ENCODE measurements at regions not wholly inside any gene's neighbourhood (a gene's known extent, or its start where the extent isn't known, plus 50 kb on each side); places are given as distances from the start of the nearest gene placed in this dataset.

- no peak for TF ChIP-seq POLR2A (IDR thresholded peaks at IDR 0.05)
- TF ChIP-seq, protein P1, sequence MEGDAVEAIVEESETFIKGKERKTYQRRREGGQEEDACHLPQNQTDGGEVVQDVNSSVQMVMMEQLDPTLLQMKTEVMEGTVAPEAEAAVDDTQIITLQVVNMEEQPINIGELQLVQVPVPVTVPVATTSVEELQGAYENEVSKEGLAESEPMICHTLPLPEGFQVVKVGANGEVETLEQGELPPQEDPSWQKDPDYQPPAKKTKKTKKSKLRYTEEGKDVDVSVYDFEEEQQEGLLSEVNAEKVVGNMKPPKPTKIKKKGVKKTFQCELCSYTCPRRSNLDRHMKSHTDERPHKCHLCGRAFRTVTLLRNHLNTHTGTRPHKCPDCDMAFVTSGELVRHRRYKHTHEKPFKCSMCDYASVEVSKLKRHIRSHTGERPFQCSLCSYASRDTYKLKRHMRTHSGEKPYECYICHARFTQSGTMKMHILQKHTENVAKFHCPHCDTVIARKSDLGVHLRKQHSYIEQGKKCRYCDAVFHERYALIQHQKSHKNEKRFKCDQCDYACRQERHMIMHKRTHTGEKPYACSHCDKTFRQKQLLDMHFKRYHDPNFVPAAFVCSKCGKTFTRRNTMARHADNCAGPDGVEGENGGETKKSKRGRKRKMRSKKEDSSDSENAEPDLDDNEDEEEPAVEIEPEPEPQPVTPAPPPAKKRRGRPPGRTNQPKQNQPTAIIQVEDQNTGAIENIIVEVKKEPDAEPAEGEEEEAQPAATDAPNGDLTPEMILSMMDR (IDR thresholded peaks at IDR 0.05), result no peak
- TF ChIP-seq POLR2AphosphoS5 (IDR thresholded peaks at IDR 0.05; ENCODE audit: insufficient read depth in 1 of 2, low read depth in 1 of 2), result no peak
Measured at GRCh38 chr19:28607066-28607583, 605.8 kb downstream of the UQCRFS1 start.

All from vagina (tissue), 2 donors.